ENCODE measurements at regions not wholly inside any gene's neighbourhood (a gene's known extent, or its start where the extent isn't known, plus 50 kb on each side); places are given as distances from the start of the nearest gene placed in this dataset.

- TF ChIP-seq ATF2 (CRISPR knock-in tag; IDR thresholded peaks at IDR 0.05; ENCODE audit: borderline replicate concordance, low read depth) (no peak), USF1 (CRISPR knock-in tag; IDR thresholded peaks at IDR 0.05) (no peak), FOXP4 (CRISPR knock-in tag; IDR thresholded peaks at IDR 0.05) (no peak), ZNF232 (CRISPR knock-in tag; IDR thresholded peaks at IDR 0.05) (no peak), CREB1 (CRISPR knock-in tag; IDR thresholded peaks at IDR 0.05) (no peak), NFATC4 (CRISPR knock-in tag; IDR thresholded peaks at IDR 0.05) (no peak), ELF4 (CRISPR knock-in tag; IDR thresholded peaks at IDR 0.05; ENCODE audit: low read depth) (no peak), E2F4 (CRISPR knock-in tag; IDR thresholded peaks at IDR 0.05; ENCODE audit: borderline replicate concordance, low read depth) (no peak), MAX (CRISPR knock-in tag; IDR thresholded peaks at IDR 0.05) (no peak)
Observed at GRCh38 chr2:88885275-88885674, 193.8 kb downstream of the RPIA start (continued).

- DNase-seq (ENCODE audit: low spot score) (no peak), ATAC-seq (no peak)
- CTCF ChIA-PET, result interaction anchor here (0.6 to 0.8 kb wide), 2 partner anchors 54 to 72 kb away, joined by 3 read pairs; no protein-coding TSS in a partner anchor
- peaks cover 11% of the 10 kb centered on the region for H3K9me3 Mint-ChIP-seq
- no peak overlapping the region for H3K27ac Mint-ChIP-seq
- H3K4me3 Mint-ChIP-seq, result no peak overlapping the region
- peaks cover 4% of the 10 kb centered on the region; the same call in 1 of the 2 replicates for H3K4me1 Mint-ChIP-seq
- POLR2A ChIA-PET, result no interaction called here
- peaks cover 4% of the 10 kb centered on the region for H3K27me3 Mint-ChIP-seq (ENCODE audit: low read depth)
- no peaks in the 10 kb centered on the region for H3K36me3 Mint-ChIP-seq
- TF ChIP-seq PREB (CRISPR knock-in tag; IDR thresholded peaks at IDR 0.05; ENCODE audit: borderline replicate concordance), result no peak
- no peak for TF ChIP-seq ATF3 (CRISPR knock-in tag; conservative IDR thresholded peaks at IDR 0.05)
- no peak for TF ChIP-seq ZBTB43 (CRISPR knock-in tag; IDR thresholded peaks at IDR 0.05)
- no peak for TF ChIP-seq E2F5 (CRISPR knock-in tag; IDR thresholded peaks at IDR 0.05)
- TF ChIP-seq ATF2 (CRISPR knock-in tag; IDR thresholded peaks at IDR 0.05; ENCODE audit: borderline replicate concordance, low read depth), result no peak
- no peak for TF ChIP-seq STAT6 (CRISPR knock-in tag; conservative IDR thresholded peaks at IDR 0.05; ENCODE audit: low read depth)
- no peak for TF ChIP-seq TP53 (CRISPR knock-in tag; IDR thresholded peaks at IDR 0.05)
- TF ChIP-seq USF2 (CRISPR knock-in tag; IDR thresholded peaks at IDR 0.05), result no peak
Observed at GRCh38 chr2:88885679-88886416, 194.4 kb downstream of the RPIA start.
